Astrocyte of the cerebellum (primary cell): ENCODE measurements at regions not wholly inside any gene's neighbourhood (a gene's known extent, or its start where the extent isn't known, plus 50 kb on each side); places are given as distances from the start of the nearest gene placed in this dataset.

Source experiments
- DNase-seq: peaks from one replicate; pipeline ENCODE4 v3.0.0-alpha.2; 2011; ENCODE audit warnings: low read depth
- H3K4me3 ChIP-seq: 2 replicates; pipeline ENCODE4 v1.5.1; 2011; ENCODE audit warnings: mild to moderate bottlenecking, low read depth, low read length, moderate library complexity
- CTCF ChIP-seq: IDR thresholded peaks from 2 replicates; pipeline ENCODE4 v1.5.1; 2012; ENCODE audit warnings: low read length, low read depth, moderate library complexity, mild to moderate bottlenecking; ENCODE audit errors: missing control alignments
- in situ Hi-C: cut with HindIII; loops from 2 replicates; pipeline ENCODE4 v1.10.0; 2017; ENCODE audit warnings: low sequenced_read_pairs

GRCh38 chrX:148365233-148365632, 135.2 kb upstream of the AFF2 start:
- no peak for DNase-seq
- H3K4me3 ChIP-seq: no peak overlapping the region
- no peak for TF ChIP-seq CTCF
- in situ Hi-C loops: no loop called here

- no peak for TF ChIP-seq CTCF
- no peak for DNase-seq
- in situ Hi-C loops: no loop called here
- H3K4me3 ChIP-seq: no peak overlapping the region
Observed at GRCh38 chrX:148371291-148371690, 129.1 kb upstream of the AFF2 start.

GRCh38 chrX:148372925-148373324, 127.5 kb upstream of the AFF2 start:
- no peak for DNase-seq
- in situ Hi-C loops: no loop called here
- no peak overlapping the region for H3K4me3 ChIP-seq
- TF ChIP-seq CTCF: no peak

GRCh38 chrX:148376342-148376741, 124.1 kb upstream of the AFF2 start:
- no peak overlapping the region for H3K4me3 ChIP-seq
- no peak for TF ChIP-seq CTCF
- no peak for DNase-seq
- in situ Hi-C loops: no loop called here

GRCh38 chrX:148380107-148380506, 120.3 kb upstream of the AFF2 start:
- no peak for DNase-seq
- TF ChIP-seq CTCF: no peak
- H3K4me3 ChIP-seq: no peak overlapping the region
- in situ Hi-C loops: no loop called here

- in situ Hi-C loops: no loop called here
- no peak for DNase-seq
- no peak for TF ChIP-seq CTCF
- no peak overlapping the region for H3K4me3 ChIP-seq
Observed at GRCh38 chrX:148380650-148381561, 119.5 kb upstream of the AFF2 start.
